ENCODE measurements at regions not wholly inside any gene's neighbourhood (a gene's known extent, or its start where the extent isn't known, plus 50 kb on each side); places are given as distances from the start of the nearest gene placed in this dataset.
A peak's percentile ranks its signal among the peaks of the same experiment; 100 is the strongest.

DNA sequence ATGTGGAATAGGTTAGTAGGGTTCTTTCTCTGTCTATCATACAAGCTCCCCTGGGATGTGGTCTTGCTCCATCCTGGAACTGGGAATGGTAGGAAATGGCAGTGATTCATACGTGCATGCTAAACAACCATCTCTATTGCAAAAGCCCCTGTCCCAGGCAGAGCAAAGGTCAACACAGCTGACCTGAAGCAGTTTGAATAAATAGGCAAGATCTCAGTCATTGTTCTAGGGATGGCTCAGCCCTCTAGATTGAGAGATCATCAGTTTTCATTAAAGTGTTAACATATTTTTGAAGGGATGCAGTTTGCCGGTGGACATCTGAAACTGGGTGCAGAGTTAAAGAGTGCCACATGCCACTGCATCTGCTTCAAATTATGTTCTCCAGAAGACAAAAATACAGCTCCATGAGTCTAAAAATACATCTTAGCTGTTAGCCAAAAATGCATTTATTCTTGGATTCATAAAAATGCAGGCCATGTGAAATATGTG is 224.1 kb downstream of the ESM1 start:
- Histone ChIP-seq H3K4me1 (peaks cover 0 to 44% (median 17%) of the 10 kb centered on the region in 4 donors), H3K4me3 (no peak overlapping the region), H3K27ac (peak overlapping the region; percentile 69 to 70), H3K36me3 (no peaks in the 10 kb centered on the region), H3K9me3 (no peaks in the 10 kb centered on the region), H3K27me3 (no peaks in the 10 kb centered on the region)
- TF ChIP-seq, protein P1, sequence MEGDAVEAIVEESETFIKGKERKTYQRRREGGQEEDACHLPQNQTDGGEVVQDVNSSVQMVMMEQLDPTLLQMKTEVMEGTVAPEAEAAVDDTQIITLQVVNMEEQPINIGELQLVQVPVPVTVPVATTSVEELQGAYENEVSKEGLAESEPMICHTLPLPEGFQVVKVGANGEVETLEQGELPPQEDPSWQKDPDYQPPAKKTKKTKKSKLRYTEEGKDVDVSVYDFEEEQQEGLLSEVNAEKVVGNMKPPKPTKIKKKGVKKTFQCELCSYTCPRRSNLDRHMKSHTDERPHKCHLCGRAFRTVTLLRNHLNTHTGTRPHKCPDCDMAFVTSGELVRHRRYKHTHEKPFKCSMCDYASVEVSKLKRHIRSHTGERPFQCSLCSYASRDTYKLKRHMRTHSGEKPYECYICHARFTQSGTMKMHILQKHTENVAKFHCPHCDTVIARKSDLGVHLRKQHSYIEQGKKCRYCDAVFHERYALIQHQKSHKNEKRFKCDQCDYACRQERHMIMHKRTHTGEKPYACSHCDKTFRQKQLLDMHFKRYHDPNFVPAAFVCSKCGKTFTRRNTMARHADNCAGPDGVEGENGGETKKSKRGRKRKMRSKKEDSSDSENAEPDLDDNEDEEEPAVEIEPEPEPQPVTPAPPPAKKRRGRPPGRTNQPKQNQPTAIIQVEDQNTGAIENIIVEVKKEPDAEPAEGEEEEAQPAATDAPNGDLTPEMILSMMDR (IDR thresholded peaks at IDR 0.05), result no peak
- DNase-seq, result peak; percentile 81 to 90
- intact Hi-C loops (cut with DNase I; ENCODE audit: low total_unique reads), result no loop called here

DNA sequence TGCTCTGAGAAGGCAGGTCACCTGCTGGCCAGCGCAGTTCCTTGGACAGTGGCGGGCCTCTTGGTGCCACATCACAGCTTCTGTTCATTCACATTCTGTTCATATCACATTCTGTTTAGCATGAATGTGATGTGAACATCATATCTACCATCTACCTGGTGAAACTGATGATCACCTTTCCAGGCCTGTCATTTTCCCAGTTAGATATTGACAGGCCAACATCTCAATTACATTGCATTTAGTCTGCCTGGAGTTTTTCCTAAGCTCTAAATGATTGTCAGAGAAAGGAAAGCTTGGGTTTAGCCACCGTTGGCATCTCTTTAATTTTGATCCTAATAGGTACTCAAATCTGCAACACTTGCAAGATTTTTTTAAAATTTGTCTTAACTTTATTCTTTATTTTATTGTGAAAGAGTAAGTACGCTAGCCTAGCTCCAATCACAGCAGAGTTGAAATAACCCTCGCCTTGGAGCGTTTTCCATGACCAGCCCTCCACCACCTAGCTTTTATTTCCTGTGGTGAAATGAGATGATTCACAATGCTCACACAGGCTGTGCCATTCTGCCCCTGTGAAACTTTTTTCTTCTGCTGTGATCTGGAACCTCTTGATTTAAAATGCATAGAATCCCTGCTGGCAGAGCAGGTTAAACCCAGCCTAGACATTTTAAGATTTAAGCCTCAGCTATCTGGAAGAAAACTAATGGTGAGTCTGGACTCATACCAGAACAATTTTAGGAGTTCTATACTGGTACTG is 225.0 kb downstream of the ESM1 start:
- Histone ChIP-seq H3K9me3 (no peaks in the 10 kb centered on the region), H3K27ac (peak overlapping the region; percentile 69 to 70), H3K4me3 (no peak overlapping the region), H3K4me1 (peaks cover 0 to 40% (median 17%) of the 10 kb centered on the region in 4 donors), H3K27me3 (no peaks in the 10 kb centered on the region), H3K36me3 (no peaks in the 10 kb centered on the region)
- intact Hi-C loops (cut with DNase I; ENCODE audit: low total_unique reads), result no loop called here
- TF ChIP-seq, protein P1 (IDR thresholded peaks at IDR 0.05), result no peak
- no peak for DNase-seq

DNA sequence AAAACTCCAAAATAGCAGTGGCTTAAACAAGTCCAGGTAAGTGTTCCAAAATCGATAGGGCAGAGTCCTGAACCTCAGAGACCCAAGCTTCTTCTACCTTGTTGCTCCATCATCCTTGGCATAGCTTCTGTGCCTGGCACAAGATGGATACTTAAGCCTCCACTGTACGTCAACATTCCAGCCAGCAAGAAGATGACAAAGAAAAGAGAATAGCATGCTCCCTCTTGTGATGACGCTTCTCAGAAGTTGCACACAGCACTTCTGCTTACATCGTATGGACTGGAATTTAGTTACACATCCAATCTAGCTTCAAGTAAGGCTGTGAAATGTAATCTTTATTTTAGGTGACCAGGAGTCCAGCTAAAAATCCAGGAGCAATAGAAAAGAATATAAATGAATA is 227.4 kb downstream of the ESM1 start:
- Histone ChIP-seq H3K27ac (peak overlapping the region in 1 of 2 donors; percentile 37), H3K4me1 (peaks cover 0 to 46% (median 15%) of the 10 kb centered on the region in 4 donors), H3K9me3 (no peaks in the 10 kb centered on the region), H3K27me3 (no peaks in the 10 kb centered on the region), H3K36me3 (no peaks in the 10 kb centered on the region), H3K4me3 (no peak overlapping the region)
- TF ChIP-seq, protein P1 (IDR thresholded peaks at IDR 0.05), result no peak
- intact Hi-C loops (cut with DNase I; ENCODE audit: low total_unique reads), result no loop called here
- DNase-seq, result no peak

DNA sequence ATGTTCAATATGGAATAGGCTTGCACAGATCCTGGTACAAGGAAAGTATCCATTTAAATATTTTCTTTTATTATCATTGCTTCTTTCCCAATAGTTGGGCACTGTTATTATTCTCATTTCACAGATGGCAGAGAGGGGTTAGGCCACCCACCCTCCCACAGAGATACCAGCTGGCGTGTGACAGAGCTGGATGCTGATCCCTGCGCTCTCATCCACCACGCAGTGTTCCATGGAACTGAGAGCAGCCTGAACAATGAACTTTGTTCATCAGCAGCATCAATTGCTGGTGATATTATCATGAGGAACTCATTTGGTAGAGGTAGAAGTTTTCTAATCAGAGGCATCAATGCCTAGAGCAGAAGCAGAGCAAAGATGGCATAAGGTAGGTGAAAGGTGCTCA is 227.9 kb downstream of the ESM1 start:
- no peak for DNase-seq
- TF ChIP-seq, protein P1 (IDR thresholded peaks at IDR 0.05), result no peak
- no peaks in the 10 kb centered on the region for H3K36me3 ChIP-seq
- no peak overlapping the region for H3K27ac ChIP-seq
- H3K4me1 ChIP-seq, result peaks cover 0 to 47% (median 15%) of the 10 kb centered on the region in 4 donors
- no peaks in the 10 kb centered on the region for H3K27me3 ChIP-seq
- H3K4me3 ChIP-seq, result no peak overlapping the region
- H3K9me3 ChIP-seq, result no peaks in the 10 kb centered on the region
- intact Hi-C loops (cut with DNase I; ENCODE audit: low total_unique reads), result no loop called here

DNA sequence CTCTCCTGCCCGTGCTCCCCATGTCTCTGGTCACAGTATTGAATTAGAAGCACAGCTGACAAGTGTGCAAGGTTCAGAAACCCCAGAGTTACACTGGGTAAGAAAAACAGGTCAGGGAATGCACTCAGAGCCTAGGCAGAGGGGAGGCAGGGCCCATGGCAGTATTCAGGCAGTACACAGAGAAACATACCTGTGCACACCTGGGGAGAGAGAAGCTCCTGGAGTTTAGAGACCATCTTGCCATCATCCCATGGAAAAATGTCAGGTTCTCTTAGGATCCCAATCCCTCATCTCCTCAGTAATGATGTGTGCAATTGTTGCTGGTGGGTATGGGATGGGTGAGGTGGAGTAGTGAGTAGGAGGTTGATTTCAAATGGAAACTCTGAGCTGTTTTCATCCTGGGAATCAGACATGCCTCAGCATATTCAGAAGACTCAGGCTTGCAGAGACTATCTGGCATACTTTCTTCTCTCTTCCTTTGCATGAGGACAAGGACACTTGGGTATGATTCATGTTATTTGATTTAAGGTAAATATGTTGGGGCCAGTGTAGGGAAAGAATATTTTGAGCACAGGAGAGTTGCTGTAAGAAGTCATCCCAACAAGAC is 228.5 kb downstream of the ESM1 start:
- H3K27ac ChIP-seq, result no peak overlapping the region
- DNase-seq, result no peak
- H3K9me3 ChIP-seq, result no peaks in the 10 kb centered on the region
- H3K36me3 ChIP-seq, result no peaks in the 10 kb centered on the region
- TF ChIP-seq, protein P1 (IDR thresholded peaks at IDR 0.05), result no peak
- intact Hi-C loops (cut with DNase I; ENCODE audit: low total_unique reads), result no loop called here
- no peaks in the 10 kb centered on the region for H3K27me3 ChIP-seq
- H3K4me1 ChIP-seq, result peaks cover 0 to 40% (median 15%) of the 10 kb centered on the region in 4 donors
- H3K4me3 ChIP-seq, result no peak overlapping the region
